Epithelial cell of proximal tubule (primary cell): ENCODE measurements at regions not wholly inside any gene's neighbourhood (a gene's known extent, or its start where the extent isn't known, plus 50 kb on each side); places are given as distances from the start of the nearest gene placed in this dataset.

Experiments
- DNase-seq: peaks from one replicate; pipeline ENCODE4 v3.0.0-alpha.2; 2011; ENCODE audit warnings: low read depth
- H3K4me3 ChIP-seq: 2 replicates; pipeline ENCODE4 v1.5.1; 2011; ENCODE audit warnings: low read depth, mild to moderate bottlenecking, low read length
- CTCF ChIP-seq: conservative IDR thresholded peaks from 2 replicates; pipeline ENCODE4 v1.5.1; 2012; ENCODE audit warnings: low read depth, mild to moderate bottlenecking, low read length

DNA sequence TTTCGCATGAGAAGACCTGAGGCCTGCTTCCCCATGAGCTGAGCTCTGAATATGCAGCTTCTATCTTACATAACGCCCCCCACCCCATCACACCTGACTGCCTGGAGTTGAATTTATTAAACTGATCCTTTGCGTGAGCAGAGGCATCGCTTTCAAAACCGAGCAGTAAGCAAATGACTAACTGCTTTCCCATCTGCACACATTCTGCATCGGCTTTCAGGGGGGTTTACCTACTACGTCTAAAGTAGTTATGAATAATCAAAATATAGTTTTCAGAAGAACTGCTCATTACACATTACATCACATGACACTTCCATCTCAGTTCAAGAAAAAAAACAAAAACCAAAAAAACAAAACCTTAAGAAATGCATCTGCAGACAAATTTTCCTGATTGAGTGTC, 54.7 kb upstream of the EGR2 start:
- no peak for DNase-seq
- TF ChIP-seq CTCF: no peak
- H3K4me3 ChIP-seq: no peak overlapping the region

DNA sequence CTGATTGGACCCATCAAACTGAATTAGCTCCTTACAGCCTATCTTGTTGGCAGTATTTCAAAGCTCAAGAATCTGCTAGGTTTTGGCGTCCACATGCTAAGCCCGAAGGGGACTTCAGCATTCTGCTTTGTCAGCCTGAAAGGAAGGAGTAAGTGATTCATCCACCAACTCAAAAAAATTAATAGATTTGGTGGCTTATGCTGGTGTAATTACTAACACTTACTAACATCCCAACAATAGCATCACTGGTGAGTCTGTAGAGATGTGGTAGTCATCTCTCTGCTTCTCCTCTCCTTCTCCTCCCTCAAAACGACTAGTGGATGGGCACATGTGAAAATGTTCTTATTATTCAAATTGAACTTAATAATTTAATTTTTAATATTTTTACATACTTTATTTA, 53.8 kb upstream of the EGR2 start:
- DNase-seq: no peak
- no peak for TF ChIP-seq CTCF
- no peak overlapping the region for H3K4me3 ChIP-seq

DNA sequence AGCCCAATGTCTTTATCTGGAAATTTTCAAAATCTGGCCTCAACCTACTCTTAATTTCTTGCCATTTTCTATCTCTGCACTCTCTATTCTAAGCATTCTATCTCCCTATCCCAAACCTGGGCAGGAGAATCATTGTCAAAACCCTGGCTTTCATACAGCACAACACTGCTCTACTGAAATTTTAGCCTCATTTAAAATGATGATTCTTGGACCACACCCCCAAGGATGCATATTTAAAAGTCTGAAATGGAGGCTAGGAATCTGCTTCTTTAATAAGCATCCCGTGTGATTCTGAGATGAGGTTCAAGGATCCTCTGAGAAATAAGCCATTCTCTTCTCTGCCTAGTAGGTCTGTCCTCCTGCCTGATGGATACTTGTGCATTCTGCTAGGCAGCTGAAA, 50.8 kb upstream of the EGR2 start:
- no peak for DNase-seq
- no peak for TF ChIP-seq CTCF
- H3K4me3 ChIP-seq: no peak overlapping the region

DNA sequence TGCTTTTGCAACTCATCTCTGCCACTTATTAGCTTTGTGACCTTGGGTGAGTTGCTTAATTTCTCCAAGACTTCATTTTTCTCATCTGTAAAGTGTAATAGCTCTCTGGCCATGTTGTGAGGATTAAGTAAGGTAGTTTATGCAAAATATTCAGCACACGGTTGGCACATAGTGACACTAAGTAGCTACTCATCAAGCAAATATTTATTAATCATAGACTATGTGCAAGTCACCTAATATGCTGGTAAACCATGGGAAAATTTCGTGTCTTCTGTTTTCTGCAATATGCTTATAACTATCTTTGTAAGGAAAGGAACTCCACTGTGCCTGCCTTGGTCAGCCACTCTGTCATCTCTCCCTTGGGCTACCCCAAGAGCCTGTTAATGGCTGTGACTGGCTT, 50.3 kb upstream of the EGR2 start:
- TF ChIP-seq CTCF: no peak
- H3K4me3 ChIP-seq: no peak overlapping the region
- no peak for DNase-seq
